Endothelial cell of umbilical vein (primary cell): ENCODE measurements at regions not wholly inside any gene's neighbourhood (a gene's known extent, or its start where the extent isn't known, plus 50 kb on each side); places are given as distances from the start of the nearest gene placed in this dataset.

Experiments used
- BruUV-seq: library from RNA; stranded (reverse); fragments of 400-500 nt; replicated peaks from 2 replicates; lab custom pipeline; 2021; lab: Mats Ljungman, UMichigan
- CTCF ChIA-PET: fragments of 300-600, 350-600 bp; sonication (Branson Sonifier 250); formaldehyde crosslinking; loops from one replicate; lab custom pipeline; 2021; ENCODE audit warnings: antibody characterized with exemption, inconsistent platforms; lab: Charles Lee
- POLR2A ChIA-PET: fragments of 300-600, 350-600 bp; sonication (Branson Sonifier 250); formaldehyde crosslinking; loops from one replicate; lab custom pipeline; 2021; ENCODE audit warnings: antibody characterized with exemption, inconsistent platforms; lab: Charles Lee
- DNase-seq: peaks from one replicate; pipeline ENCODE4 v3.0.0-alpha.2; 2011; ENCODE audit warnings: low read depth, low spot score
- FAIRE-seq: peaks from 2 replicates; lab custom pipeline; 2011; peaks lifted over from hg19 to GRCh38; lab: Jason Lieb, UNC
- H2AFZ ChIP-seq: 2 replicates; pipeline ENCODE4 v1.6.0; 2012; ENCODE audit warnings: low read depth, low read length, control low read depth, inconsistent platforms
- H3K27ac ChIP-seq: 2 replicates; pipeline ENCODE4 v1.5.1; 2011; ENCODE audit warnings: low read depth, mild to moderate bottlenecking, control low read depth, low read length, moderate library complexity; ENCODE audit not compliant: insufficient read depth
- H3K27me3 ChIP-seq, 2 experiments: 2 replicates each; pipeline versions ENCODE4 v1.6.0 to v1.6.1; 2011; ENCODE audit warnings: low read length in 2 of 2, mixed read lengths in 1 of 2; ENCODE audit not compliant: control insufficient read depth in 2 of 2, insufficient read depth in 2 of 2
- H3K36me3 ChIP-seq, 2 experiments: 2 replicates in 1 of 2; 3 replicates in 1 of 2; pipeline ENCODE4 v1.5.1; 2011; ENCODE audit warnings: low read length in 2 of 2, mild to moderate bottlenecking in 1 of 2, moderate library complexity in 1 of 2; ENCODE audit not compliant: control insufficient read depth in 2 of 2, insufficient read depth in 2 of 2; ENCODE audit errors: extremely low read depth in 1 of 2
- H3K4me1 ChIP-seq: 3 replicates; pipeline ENCODE4 v1.5.1; 2011; ENCODE audit warnings: mild to moderate bottlenecking, low read length; ENCODE audit not compliant: control insufficient read depth, insufficient read depth; ENCODE audit errors: extremely low read depth
- H3K4me2 ChIP-seq: 2 replicates; pipeline ENCODE4 v1.6.1; 2011; ENCODE audit warnings: low read length, control low read depth, mixed read lengths; ENCODE audit not compliant: insufficient read depth
- H3K4me3 ChIP-seq, 3 experiments: fragments of 200-600 bp in 1 of 3; sonication (generic), shearing (Covaris generic) in 1 of 3; replicated peaks in 1 of 3; 2 replicates each; pipeline ENCODE4 v1.5.1; 2011 to 2016; ENCODE audit warnings: control low read depth in 3 of 3, low read length in 3 of 3, mild to moderate bottlenecking in 2 of 3, inconsistent platforms in 1 of 3, low read depth in 1 of 3, moderate library complexity in 1 of 3; ENCODE audit not compliant: insufficient read depth in 1 of 3
- H3K79me2 ChIP-seq: 2 replicates; pipeline ENCODE4 v1.6.0; 2012; ENCODE audit warnings: low read length, inconsistent platforms; ENCODE audit not compliant: control insufficient read depth, insufficient read depth
- H3K9ac ChIP-seq: replicated peaks from 2 replicates; pipeline ENCODE3; 2011; ENCODE audit warnings: low read length, control low read depth; ENCODE audit not compliant: insufficient read depth; ENCODE audit errors: extremely low read depth
- H3K9me1 ChIP-seq: replicated peaks from 3 replicates; pipeline ENCODE4 v1.6.0; 2011; ENCODE audit warnings: mild to moderate bottlenecking, low read length; ENCODE audit not compliant: control insufficient read depth, insufficient read depth; ENCODE audit errors: extremely low read depth
- H3K9me3 ChIP-seq: replicated peaks from 2 replicates; pipeline ENCODE4 v1.5.1; 2012; ENCODE audit warnings: low read length, inconsistent platforms; ENCODE audit not compliant: control insufficient read depth, insufficient read depth
- H4K20me1 ChIP-seq: replicated peaks from 2 replicates; pipeline ENCODE3; 2011; ENCODE audit warnings: mild to moderate bottlenecking, low read length; ENCODE audit not compliant: control insufficient read depth, insufficient read depth; ENCODE audit errors: extremely low read depth
- CTCF ChIP-seq, 2 donors: IDR thresholded peaks; 1 replicate in 1 of 2; 2 replicates in 1 of 2; pipeline ENCODE4 v1.5.1; 2011; ENCODE audit warnings: low read length in 2 of 2, mild to moderate bottlenecking in 2 of 2, moderate library complexity in 2 of 2, control low read depth in 1 of 2, inconsistent platforms in 1 of 2, low read depth in 1 of 2; ENCODE audit not compliant: insufficient read depth in 1 of 2; ENCODE audit errors: extremely low read depth in 1 of 2
- EZH2 ChIP-seq: IDR thresholded peaks from 2 replicates; pipeline ENCODE4 v1.6.1; 2012; ENCODE audit warnings: borderline replicate concordance, low read depth, mild to moderate bottlenecking, moderate library complexity, low read length, inconsistent platforms; ENCODE audit not compliant: severe bottlenecking
- FOS ChIP-seq: IDR thresholded peaks from 2 replicates; pipeline ENCODE4 v1.6.1; 2011; ENCODE audit warnings: mild to moderate bottlenecking, low read length, moderate library complexity, borderline replicate concordance; ENCODE audit not compliant: insufficient read depth
- GATA2 ChIP-seq: IDR thresholded peaks from 2 replicates; pipeline ENCODE4 v1.7.0; 2011; ENCODE audit warnings: low read depth, mild to moderate bottlenecking, moderate library complexity, mixed read lengths, low read length; ENCODE audit not compliant: insufficient read length, insufficient read depth
- MAX ChIP-seq: IDR thresholded peaks from 2 replicates; pipeline ENCODE4 v1.6.1; 2011; ENCODE audit not compliant: insufficient read depth, insufficient read length
- MYC ChIP-seq: IDR thresholded peaks from one replicate; pipeline ENCODE4 v1.6.1; 2011; ENCODE audit warnings: mild to moderate bottlenecking, low read depth, low read length
- POLR2A ChIP-seq: IDR thresholded peaks from 2 replicates; pipeline ENCODE4 v1.6.1; 2012; ENCODE audit warnings: low read depth, mild to moderate bottlenecking, control low read depth, low read length
- POLR2AphosphoS5 ChIP-seq: IDR thresholded peaks from 2 replicates; pipeline ENCODE4 v1.6.1; 2012; ENCODE audit warnings: low read depth, mild to moderate bottlenecking, control low read depth, low read length, moderate library complexity; ENCODE audit not compliant: insufficient read depth
- dilution Hi-C: fragments of 300-500 bp; cut with MboI; formaldehyde crosslinking; loops from one replicate; pipeline ENCODE4 v1.15.0; 2019; ENCODE audit warnings: low sequenced_read_pairs; ENCODE audit not compliant: extremely low pct_ligation_motif_present
- intact Hi-C: fragments of 100-400 bp; cut with micrococcal nuclease; formaldehyde crosslinking; loops from one replicate; pipeline ENCODE4 v1.10.0; 2022

DNA sequence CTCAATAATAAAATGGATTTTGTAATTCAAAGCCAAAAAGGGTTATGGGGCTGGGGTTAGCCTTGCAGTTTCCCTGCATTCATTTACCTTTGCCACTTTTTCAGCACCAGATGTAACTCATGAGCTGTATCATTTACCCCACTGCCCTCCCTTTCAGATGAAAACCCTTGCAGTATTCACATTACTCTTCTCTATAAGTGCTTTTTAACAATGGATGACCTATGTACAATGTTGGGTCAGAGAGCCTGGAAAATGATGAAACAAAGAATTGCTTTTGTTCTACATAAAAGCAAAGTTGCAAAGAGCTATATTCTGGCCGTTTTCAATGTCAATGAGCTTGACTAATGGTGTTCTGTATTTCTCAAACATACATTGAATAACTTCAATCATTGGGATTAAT, 189.7 kb downstream of the TMEM26 start:
- H3K4me2 ChIP-seq, result no peak overlapping the region
- no TSS peak for BruUV-seq
- no peak overlapping the region for H3K9ac ChIP-seq
- DNase-seq, result no peak
- intact Hi-C loops, result no loop called here
- TF ChIP-seq FOS, result no peak
- no peak for TF ChIP-seq POLR2A
- no peak for TF ChIP-seq GATA2
- no peak for TF ChIP-seq POLR2AphosphoS5
- no peak for TF ChIP-seq MYC
- no peak for TF ChIP-seq MAX
- no peak for TF ChIP-seq EZH2
- TF ChIP-seq CTCF (IDR thresholded peaks at IDR 0.05; ENCODE audit: extremely low read depth in 1 of 2, insufficient read depth in 1 of 2, low read depth in 1 of 2, low read length in 2 of 2), result no peak
- no peak overlapping the region for H2AFZ ChIP-seq
- dilution Hi-C loops, result no loop called here
- H3K9me3 ChIP-seq, result no peaks in the 10 kb centered on the region
- no peaks in the 10 kb centered on the region for H3K4me1 ChIP-seq
- ChIA-PET CTCF (interaction anchor here (1.2 kb wide), 1 partner anchor 20 kb away, joined by 3 read pairs; no protein-coding TSS in a partner anchor), POLR2A (no interaction called here)
- H3K36me3 ChIP-seq, result no peaks in the 10 kb centered on the region
- no peaks in the 10 kb centered on the region for H3K79me2 ChIP-seq
- H3K27ac ChIP-seq, result no peak overlapping the region
- H3K9me1 ChIP-seq, result no peaks in the 10 kb centered on the region
- peaks cover 0 to 2% of the 10 kb centered on the region in 2 experiments for H3K27me3 ChIP-seq
- no peak overlapping the region for H3K4me3 ChIP-seq
- no peak for FAIRE-seq
- H4K20me1 ChIP-seq, result no peaks in the 10 kb centered on the region
